ENCODE measurements at regions not wholly inside any gene's neighbourhood (a gene's known extent, or its start where the extent isn't known, plus 50 kb on each side); places are given as distances from the start of the nearest gene placed in this dataset.
"Not testable (repeated sequence)": the region's sequence is repeated elsewhere in the genome, so short reads cannot be mapped to it uniquely, and the experiment has no call there.

DNA sequence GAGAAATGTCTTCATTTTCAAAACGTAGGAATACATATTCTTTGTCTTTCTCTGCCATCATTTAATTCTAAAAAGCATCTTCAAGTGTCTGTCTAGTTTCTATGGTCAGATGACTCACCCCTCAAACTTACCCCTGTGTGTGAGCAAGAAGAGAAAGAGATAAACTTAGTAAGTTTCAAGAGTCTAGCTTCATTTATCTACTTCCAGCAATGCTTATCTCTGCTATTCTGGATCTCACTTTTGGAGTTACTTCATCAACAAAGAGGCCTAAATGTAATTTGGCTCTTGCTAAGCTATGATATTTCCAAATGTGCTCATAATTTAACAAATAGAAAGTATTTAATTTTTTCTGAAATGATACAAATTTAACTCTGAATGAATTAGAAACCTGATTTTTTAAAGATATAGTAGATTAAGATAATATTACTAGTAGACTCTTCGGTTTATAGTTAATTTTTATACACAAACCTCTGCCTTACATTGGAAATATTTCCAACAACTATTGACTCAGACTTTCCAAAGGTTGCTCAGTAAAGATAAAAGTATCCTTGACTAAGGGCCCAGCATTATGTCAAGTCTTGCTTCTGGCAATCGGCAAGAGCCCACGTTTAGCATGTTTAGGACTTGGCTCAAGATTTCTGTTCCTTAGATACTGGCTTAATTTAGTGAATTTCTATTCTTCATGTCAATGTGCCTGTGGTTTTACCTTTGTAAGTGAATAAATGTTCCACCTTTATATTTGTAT lies 1511.0 kb upstream of the SLC10A2 start:
- DNase-seq (no peak), ATAC-seq (peak; percentile 50 to 95)
- intact Hi-C loops (cut with DNase I), result loop anchor here in 1 of 2 donors (10.0 kb wide), 1 partner anchor 1958 kb away; the partner anchor contains the start of gene EFNB2

- intact Hi-C loops (cut with DNase I), result loop anchor here (5.0 to 10.0 kb wide), 2 partner anchors 1960 to 1963 kb away; partner anchors contain the start of gene EFNB2 (in 1 of the 2)
- no peak for DNase-seq
- ATAC-seq, result no peak
These were observed 1505.6 kb upstream of the SLC10A2 start for GRCh38 chr13:104571893-104572229.

GRCh38 chr13:104571161-104571892 lies 1505.1 kb upstream of the SLC10A2 start:
- intact Hi-C loops (cut with DNase I), result loop anchor here (5.0 to 10.0 kb wide), 2 partner anchors 1961 to 1963 kb away; partner anchors contain the start of gene EFNB2 (in 1 of the 2)
- ATAC-seq, result peak; percentile 72 to 94
- DNase-seq, result peak; percentile 56

DNA sequence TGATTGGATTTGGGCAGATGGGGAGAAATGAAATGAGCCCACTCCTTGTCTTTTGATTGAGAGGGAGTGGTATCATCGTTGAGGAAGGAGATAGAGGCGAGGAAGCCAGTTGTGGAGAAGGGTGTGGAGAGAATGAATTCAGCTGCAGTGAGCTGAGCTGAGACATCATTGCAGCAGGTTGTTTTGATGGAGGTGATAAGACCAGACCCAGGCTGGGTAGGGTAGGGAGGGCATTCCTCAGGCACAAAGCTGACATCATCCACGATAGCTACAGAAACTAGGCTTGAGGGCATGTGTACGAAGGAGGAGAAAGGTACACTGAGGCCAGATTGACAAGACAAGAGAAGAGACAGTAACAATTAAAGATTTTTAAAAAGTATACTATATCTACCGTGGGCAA lies 1500.9 kb upstream of the SLC10A2 start:
- DNase-seq (no peak), ATAC-seq (no peak)
- intact Hi-C loops (cut with DNase I), result no loop called here

DNA sequence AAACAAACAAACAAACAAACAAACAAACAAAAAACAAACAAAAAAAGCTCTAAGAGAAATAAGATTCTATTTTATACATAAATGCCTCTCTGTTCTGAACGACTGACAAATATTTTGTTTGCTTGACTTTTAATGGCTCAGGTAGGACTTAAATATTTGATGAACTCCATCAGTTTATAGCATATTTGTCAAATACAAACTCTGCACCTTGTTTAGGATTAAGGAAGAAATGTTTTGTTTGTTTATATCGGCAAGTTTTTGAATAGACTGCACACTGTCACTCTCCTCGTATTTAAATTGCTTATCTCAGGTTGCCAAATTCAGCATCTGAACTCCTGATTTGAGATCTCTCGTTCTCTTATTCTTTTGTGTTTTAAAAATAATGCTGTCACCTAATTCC lies 1499.7 kb upstream of the SLC10A2 start:
- ATAC-seq (no peak), DNase-seq (no peak)

GRCh38 chr13:104553896-104554295 lies 1487.7 kb upstream of the SLC10A2 start:
- DNase-seq, result no peak
- intact Hi-C loops (cut with DNase I), result no loop called here
- no peak for ATAC-seq

More for the DNA sequence above, 1499.7 kb upstream of the SLC10A2 start:
- intact Hi-C loops (cut with DNase I), result no loop called here

- intact Hi-C loops (cut with DNase I), result no loop called here
- ATAC-seq (no peak), DNase-seq (no peak)
These were observed 1487.0 kb upstream of the SLC10A2 start for GRCh38 chr13:104553186-104553585.

- DNase-seq (no peak), ATAC-seq (no peak)
- intact Hi-C loops (cut with DNase I), result no loop called here
These were observed 1468.6 kb upstream of the SLC10A2 start for GRCh38 chr13:104534847-104535246.

GRCh38 chr13:104532132-104532531 lies 1465.9 kb upstream of the SLC10A2 start:
- intact Hi-C loops (cut with DNase I), result no loop called here
- DNase-seq (no peak), ATAC-seq (no peak)

GRCh38 chr13:104530741-104531140 lies 1464.5 kb upstream of the SLC10A2 start:
- DNase-seq (no peak), ATAC-seq (no peak)
- intact Hi-C loops (cut with DNase I), result no loop called here

GRCh38 chr13:104526561-104526960 lies 1460.3 kb upstream of the SLC10A2 start:
- ATAC-seq, result no peak
- no peak for DNase-seq
- intact Hi-C loops (cut with DNase I), result no loop called here

DNA sequence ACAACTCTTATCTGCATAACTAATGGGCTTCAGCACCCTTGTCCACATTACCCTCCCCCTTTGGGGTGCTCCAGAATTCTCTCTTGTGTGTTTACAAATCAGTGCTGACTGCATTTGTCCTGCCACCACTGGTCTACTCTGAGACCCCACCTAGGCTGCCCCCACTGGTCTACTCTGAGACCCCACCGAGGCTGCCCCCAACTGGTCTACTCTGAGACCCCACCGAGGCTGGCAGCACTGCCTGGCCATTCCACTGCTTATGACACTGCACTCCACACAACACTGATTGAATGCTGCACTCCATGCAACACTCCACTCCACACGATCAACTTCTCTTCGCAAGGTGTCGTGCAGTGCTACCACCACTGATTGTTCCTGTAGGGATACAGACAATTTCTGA lies 1459.2 kb upstream of the SLC10A2 start:
- no peak for ATAC-seq
- intact Hi-C loops (cut with DNase I), result no loop called here
- no peak for DNase-seq

DNA sequence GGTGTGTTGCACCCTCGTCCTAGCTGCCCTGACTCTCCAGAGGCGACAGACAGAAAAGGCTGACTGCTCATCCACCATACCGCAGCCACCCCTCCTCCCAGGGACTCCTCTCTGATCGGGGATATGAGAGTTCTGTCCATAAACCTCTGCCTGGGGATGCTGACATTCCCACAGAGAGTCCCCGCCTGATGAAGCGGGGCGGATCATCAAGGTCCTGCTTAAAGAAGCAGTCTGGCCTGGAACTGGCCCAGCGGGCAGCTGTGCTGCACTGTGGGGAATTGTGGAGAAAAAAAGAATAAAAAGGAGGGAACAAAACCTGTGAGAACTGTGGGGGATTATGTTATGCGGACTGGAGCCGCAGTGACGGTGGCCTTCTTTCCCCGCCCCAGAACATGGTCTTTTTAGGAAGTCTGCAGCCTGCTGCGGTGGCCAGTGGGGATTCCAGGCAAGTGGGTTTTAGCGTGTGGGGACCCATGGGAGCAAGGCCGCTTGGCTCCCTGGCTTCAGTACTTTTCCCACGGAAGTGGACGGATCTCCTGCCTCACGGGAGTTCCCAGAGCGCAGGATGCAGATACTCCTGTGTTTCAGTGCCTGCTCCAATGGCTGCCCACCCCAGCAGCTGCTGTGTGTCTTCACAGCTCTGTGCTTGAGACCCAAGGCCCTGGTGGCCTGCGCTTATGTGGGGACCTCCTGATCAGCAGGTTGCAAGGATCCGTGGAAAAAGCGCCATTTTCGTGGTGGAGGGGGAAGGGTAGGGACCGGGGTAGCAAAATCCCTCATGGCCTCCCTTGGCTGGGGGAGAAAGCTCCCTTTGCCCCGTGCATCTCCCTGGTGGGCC lies 1456.2 kb upstream of the SLC10A2 start:
- DNase-seq (no peak), ATAC-seq (no peak)
- intact Hi-C loops (cut with DNase I), result no loop called here

GRCh38 chr13:104510422-104510821 lies 1444.2 kb upstream of the SLC10A2 start:
- intact Hi-C loops (cut with DNase I), result no loop called here
- DNase-seq (no peak), ATAC-seq (no peak)

GRCh38 chr13:104493502-104493901 lies 1427.3 kb upstream of the SLC10A2 start:
- ATAC-seq; intact Hi-C loops (cut with DNase I); DNase-seq: not testable (repeated sequence)

- no peak for ATAC-seq
- intact Hi-C loops (cut with DNase I), result no loop called here
- no peak for DNase-seq
These were observed 1425.7 kb upstream of the SLC10A2 start for GRCh38 chr13:104491916-104492315.

- ATAC-seq, result peak in 1 of 2 donors; percentile 37
- intact Hi-C loops (cut with DNase I), result no loop called here
- no peak for DNase-seq
These were observed 1420.8 kb upstream of the SLC10A2 start for GRCh38 chr13:104487006-104487405.

DNA sequence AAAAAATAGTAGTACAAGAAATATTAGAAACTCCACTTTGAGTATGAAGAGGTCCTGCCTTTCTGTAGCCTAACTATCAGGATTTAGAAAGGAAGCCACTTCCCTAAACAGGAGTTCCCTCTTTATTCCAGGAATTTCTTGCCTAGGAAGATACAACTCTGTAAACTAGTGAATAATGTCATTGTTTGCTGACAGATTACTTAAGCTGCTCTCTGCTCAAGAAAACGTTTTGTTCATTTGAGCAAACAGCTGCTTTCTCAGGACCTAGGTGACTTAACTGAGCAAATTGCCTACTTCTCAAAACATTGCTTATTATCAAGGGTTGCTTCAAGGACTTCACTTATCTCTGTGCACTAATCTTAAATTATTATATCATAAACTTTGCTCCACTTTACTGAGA lies 1419.4 kb upstream of the SLC10A2 start:
- DNase-seq, result no peak
- no peak for ATAC-seq
- intact Hi-C loops (cut with DNase I), result no loop called here

DNA sequence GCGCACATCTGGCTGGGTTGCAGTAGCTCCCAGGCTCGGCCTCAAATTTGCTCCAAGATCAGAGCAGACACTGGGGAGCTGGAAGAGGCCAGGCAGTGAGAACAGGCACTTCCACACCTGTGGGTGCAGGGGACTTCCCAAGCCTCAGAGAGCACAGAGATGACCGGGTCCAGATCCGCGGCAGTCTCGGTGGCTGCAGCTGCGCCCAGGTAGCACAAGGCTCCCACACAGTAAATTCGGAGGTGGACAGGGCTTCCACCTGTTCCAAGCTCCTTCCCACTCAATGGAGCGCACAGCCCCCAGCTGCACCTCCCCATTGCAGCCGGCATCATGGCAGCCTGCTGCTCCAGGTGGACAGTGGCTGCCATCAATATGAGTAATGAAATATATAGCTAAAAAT lies 1417.4 kb upstream of the SLC10A2 start:
- ATAC-seq (no peak), DNase-seq (no peak)
- intact Hi-C loops (cut with DNase I), result no loop called here

- no peak for DNase-seq
- intact Hi-C loops (cut with DNase I), result no loop called here
- no peak for ATAC-seq
These were observed 1411.0 kb upstream of the SLC10A2 start for GRCh38 chr13:104477261-104477660.

Data from left cardiac atrium (tissue), 4 donors.